HEK293 (cell line): ENCODE measurements at regions not wholly inside any gene's neighbourhood (a gene's known extent, or its start where the extent isn't known, plus 50 kb on each side); places are given as distances from the start of the nearest gene placed in this dataset.
A peak's percentile ranks its signal among the peaks of the same experiment; 100 is the strongest.

Experiments used
- GLI2 ChIP-seq: fragments of 450-650 bp; formaldehyde crosslinking; IDR thresholded peaks from 2 replicates; pipeline ENCODE4; 2017; ENCODE audit warnings: missing biosample characterization, missing genetic modification characterization, low read depth, borderline replicate concordance
- GLIS1 ChIP-seq: fragments of 450-650 bp; formaldehyde crosslinking; IDR thresholded peaks from 2 replicates; pipeline ENCODE4 v1.5.1; 2016; ENCODE audit warnings: missing biosample characterization, missing genetic modification characterization
- OVOL3 ChIP-seq: fragments of 450-650 bp; formaldehyde crosslinking; IDR thresholded peaks from 2 replicates; pipeline ENCODE4 v1.5.1; 2016; ENCODE audit warnings: missing biosample characterization, missing genetic modification characterization
- PBX3 ChIP-seq: sonication (generic); formaldehyde crosslinking; IDR thresholded peaks from 2 replicates; pipeline ENCODE4 v1.8.1; 2022; ENCODE audit warnings: mild to moderate bottlenecking, moderate library complexity, missing genetic modification reagents
- PRDM1 ChIP-seq: fragments of 450-650 bp; formaldehyde crosslinking; IDR thresholded peaks from 2 replicates; pipeline ENCODE4; 2016; ENCODE audit warnings: missing biosample characterization, missing genetic modification characterization
- RBAK ChIP-seq: fragments of 450-650 bp; formaldehyde crosslinking; IDR thresholded peaks from 2 replicates; pipeline ENCODE4 v1.5.1; 2016; ENCODE audit warnings: missing biosample characterization, missing genetic modification characterization
- SALL2 ChIP-seq: fragments of 450-650 bp; formaldehyde crosslinking; IDR thresholded peaks from 2 replicates; pipeline ENCODE4 v1.5.0; 2017; ENCODE audit warnings: missing biosample characterization, mild to moderate bottlenecking, missing genetic modification characterization, borderline replicate concordance
- SP3 ChIP-seq: fragments of 450-650 bp; formaldehyde crosslinking; IDR thresholded peaks from 2 replicates; pipeline ENCODE4 v1.5.1; 2016; ENCODE audit warnings: missing biosample characterization, missing genetic modification characterization
- ZFHX2 ChIP-seq: fragments of 450-650 bp; formaldehyde crosslinking; conservative IDR thresholded peaks from 2 replicates; pipeline ENCODE4 v1.5.1; 2016; ENCODE audit warnings: missing biosample characterization, missing genetic modification characterization
- ZNF274 ChIP-seq, 2 experiments: fragments of 200-500 bp in 1 of 2; fragments of 450-650 bp in 1 of 2; sonication (Bioruptor generic) in 1 of 2; formaldehyde crosslinking in 1 of 2; IDR thresholded peaks; 2 replicates each; pipeline versions ENCODE4 v1.5.1 to v1.6.1; 2014 to 2016; ENCODE audit warnings: borderline replicate concordance in 1 of 2, inconsistent platforms in 1 of 2, low read length in 1 of 2, missing biosample characterization in 1 of 2, missing genetic modification characterization in 1 of 2
- ZNF280D ChIP-seq: fragments of 450-650 bp; formaldehyde crosslinking; IDR thresholded peaks from 2 replicates; pipeline ENCODE4 v1.5.1; 2016; ENCODE audit warnings: missing biosample characterization, missing genetic modification characterization
- ZNF335 ChIP-seq: fragments of 450-650 bp; formaldehyde crosslinking; conservative IDR thresholded peaks from 2 replicates; pipeline ENCODE4 v1.5.1; 2016; ENCODE audit warnings: missing biosample characterization, missing genetic modification characterization
- ZNF350 ChIP-seq: fragments of 450-650 bp; formaldehyde crosslinking; IDR thresholded peaks from 2 replicates; pipeline ENCODE4 v1.5.0; 2017; ENCODE audit warnings: missing biosample characterization, mild to moderate bottlenecking, missing genetic modification characterization
- ZNF366 ChIP-seq: fragments of 450-650 bp; formaldehyde crosslinking; conservative IDR thresholded peaks from 2 replicates; pipeline ENCODE4 v1.5.1; 2016; ENCODE audit warnings: missing biosample characterization, missing genetic modification characterization
- ZNF423 ChIP-seq: fragments of 450-650 bp; formaldehyde crosslinking; IDR thresholded peaks from 2 replicates; pipeline ENCODE4 v1.5.1; 2016; ENCODE audit warnings: missing biosample characterization, missing genetic modification characterization
- ZNF529 ChIP-seq: fragments of 450-650 bp; formaldehyde crosslinking; IDR thresholded peaks from 2 replicates; pipeline ENCODE4 v1.5.1; 2017; ENCODE audit warnings: missing genetic modification characterization, missing biosample characterization; ENCODE audit not compliant: insufficient replicate concordance
- ZNF596 ChIP-seq: fragments of 450-650 bp; IDR thresholded peaks from 2 replicates; pipeline ENCODE4 v1.5.0; 2018; ENCODE audit warnings: missing biosample characterization, mild to moderate bottlenecking, missing genetic modification characterization, moderate library complexity
- ZNF624 ChIP-seq: fragments of 450-650 bp; formaldehyde crosslinking; IDR thresholded peaks from 2 replicates; pipeline ENCODE4 v1.5.1; 2017; ENCODE audit warnings: missing biosample characterization, missing genetic modification characterization
- ZNF645 ChIP-seq: fragments of 450-650 bp; formaldehyde crosslinking; IDR thresholded peaks from 2 replicates; pipeline ENCODE4; 2016; ENCODE audit warnings: missing biosample characterization, missing genetic modification characterization
- ZNF768 ChIP-seq: fragments of 450-650 bp; formaldehyde crosslinking; IDR thresholded peaks from 2 replicates; pipeline ENCODE4 v1.5.1; 2018; ENCODE audit warnings: missing biosample characterization, mild to moderate bottlenecking, missing genetic modification characterization
- ZNF792 ChIP-seq: fragments of 450-650 bp; formaldehyde crosslinking; IDR thresholded peaks from 2 replicates; pipeline ENCODE4 v1.5.1; 2016; ENCODE audit warnings: missing biosample characterization, missing genetic modification characterization
- TF ChIP-seq, protein P1 (sequence below): fragments of 450-650 bp; formaldehyde crosslinking; IDR thresholded peaks from 2 replicates; pipeline ENCODE4 v1.5.1; 2016; ENCODE audit warnings: missing biosample characterization, missing genetic modification characterization
- TF ChIP-seq, protein P2 (sequence below): fragments of 450-650 bp; formaldehyde crosslinking; IDR thresholded peaks from 2 replicates; pipeline ENCODE4 v1.5.1; 2016; ENCODE audit warnings: missing biosample characterization, missing genetic modification characterization

DNA sequence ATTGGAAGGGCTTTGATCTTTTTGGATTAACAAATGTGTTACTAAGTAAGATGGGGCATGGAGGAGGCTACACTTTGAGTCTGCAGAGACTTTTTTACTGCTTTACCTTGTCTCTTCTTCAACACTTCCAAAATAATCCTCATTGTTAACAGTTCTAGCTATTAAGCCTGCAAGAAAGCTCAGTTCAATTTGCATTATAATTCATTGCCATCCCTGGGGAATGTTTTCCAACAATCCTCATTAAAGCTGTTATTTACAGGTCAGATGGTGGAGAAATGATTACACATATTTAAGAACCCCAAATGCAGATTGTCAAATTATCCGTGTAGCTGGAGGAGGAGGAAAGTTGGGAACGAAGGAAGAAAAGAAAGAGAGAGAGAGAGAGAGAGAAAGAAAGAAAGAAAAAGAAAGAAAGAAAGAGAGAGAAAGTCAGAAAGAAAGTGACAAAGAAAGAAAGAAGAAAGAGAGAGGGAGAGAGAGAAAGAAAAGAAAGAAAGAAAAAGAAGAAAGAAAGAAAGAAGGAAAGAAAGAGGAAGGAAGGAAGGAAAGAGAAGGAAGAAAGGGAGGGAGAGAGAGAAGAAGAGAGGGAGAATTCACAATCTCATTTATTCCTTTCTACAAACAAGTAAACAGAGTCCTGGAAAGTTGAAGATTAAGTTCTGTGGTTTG is 443.9 kb downstream of the INSC start (continued):
- no peak for TF ChIP-seq ZNF350 (tag by site-specific recombination)
- TF ChIP-seq PBX3 (CRISPR knock-in tag), result no peak
- no peak for TF ChIP-seq GLIS1
- no peak for TF ChIP-seq ZNF645 (tag by site-specific recombination)
- no peak for TF ChIP-seq ZNF423 (tag by site-specific recombination)
- no peak for TF ChIP-seq SALL2 (tag by site-specific recombination)
- TF ChIP-seq GLI2 (tag by site-specific recombination), result no peak
- TF ChIP-seq ZNF624 (tag by site-specific recombination), result no peak
- no peak for TF ChIP-seq SP3 (tag by site-specific recombination)
- peak; percentile 77 for TF ChIP-seq PRDM1 (tag by site-specific recombination)
- peak; percentile 71 for TF ChIP-seq ZNF366 (tag by site-specific recombination)
- TF ChIP-seq ZNF596, result 0 out of 2 replicates have a peak, but pooled peaks have one; percentile 21
- TF ChIP-seq ZNF274 (IDR thresholded peaks at IDR 0.05; ENCODE audit: low read length), result no peak
- TF ChIP-seq ZNF274 (tag by site-specific recombination; IDR thresholded peaks at IDR 0.05; ENCODE audit: borderline replicate concordance), result no peak
- TF ChIP-seq ZNF529, result no peak
- no peak for TF ChIP-seq OVOL3 (tag by site-specific recombination)
- TF ChIP-seq RBAK, result no peak
- TF ChIP-seq ZNF768 (tag by site-specific recombination), result no peak
- no peak for TF ChIP-seq ZNF792 (tag by site-specific recombination)
- no peak for TF ChIP-seq ZFHX2
- TF ChIP-seq ZNF335 (tag by site-specific recombination), result no peak
- TF ChIP-seq, protein P1, sequence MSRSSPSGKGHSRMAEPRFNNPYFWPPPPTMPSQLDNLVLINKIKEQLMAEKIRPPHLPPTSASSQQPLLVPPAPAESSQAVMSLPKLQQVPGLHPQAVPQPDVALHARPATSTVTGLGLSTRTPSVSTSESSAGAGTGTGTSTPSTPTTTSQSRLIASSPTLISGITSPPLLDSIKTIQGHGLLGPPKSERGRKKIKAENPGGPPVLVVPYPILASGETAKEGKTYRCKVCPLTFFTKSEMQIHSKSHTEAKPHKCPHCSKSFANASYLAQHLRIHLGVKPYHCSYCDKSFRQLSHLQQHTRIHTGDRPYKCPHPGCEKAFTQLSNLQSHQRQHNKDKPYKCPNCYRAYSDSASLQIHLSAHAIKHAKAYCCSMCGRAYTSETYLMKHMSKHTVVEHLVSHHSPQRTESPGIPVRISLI (tag by site-specific recombination), result no peak
- TF ChIP-seq, protein P2, sequence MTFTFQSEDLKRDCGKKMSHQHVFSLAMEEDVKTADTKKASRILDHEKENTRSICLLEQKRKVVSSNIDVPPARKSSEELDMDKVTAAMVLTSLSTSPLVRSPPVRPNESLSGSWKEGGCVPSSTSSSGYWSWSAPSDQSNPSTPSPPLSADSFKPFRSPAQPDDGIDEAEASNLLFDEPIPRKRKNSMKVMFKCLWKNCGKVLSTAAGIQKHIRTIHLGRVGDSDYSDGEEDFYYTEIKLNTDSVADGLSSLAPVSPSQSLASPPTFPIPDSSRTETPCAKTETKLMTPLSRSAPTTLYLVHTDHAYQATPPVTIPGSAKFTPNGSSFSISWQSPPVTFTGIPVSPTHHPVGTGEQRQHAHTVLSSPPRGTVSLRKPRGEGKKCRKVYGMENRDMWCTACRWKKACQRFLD (tag by site-specific recombination), result no peak
- TF ChIP-seq ZNF280D (tag by site-specific recombination), result no peak
